SK-N-MC (cell line): ENCODE measurements at regions not wholly inside any gene's neighbourhood (a gene's known extent, or its start where the extent isn't known, plus 50 kb on each side); places are given as distances from the start of the nearest gene placed in this dataset.

Source experiments
- EZH2 ChIP-seq: fragments of 200-600 bp; sonication (generic); IDR thresholded peaks from one replicate; pipeline ENCODE4 v1.6.1; 2017; ENCODE audit warnings: antibody characterized with exemption
- POLR2AphosphoS5 ChIP-seq: IDR thresholded peaks from 2 replicates; pipeline ENCODE4 v1.6.1; 2012; ENCODE audit warnings: mild to moderate bottlenecking, low read depth, low read length, borderline replicate concordance

DNA sequence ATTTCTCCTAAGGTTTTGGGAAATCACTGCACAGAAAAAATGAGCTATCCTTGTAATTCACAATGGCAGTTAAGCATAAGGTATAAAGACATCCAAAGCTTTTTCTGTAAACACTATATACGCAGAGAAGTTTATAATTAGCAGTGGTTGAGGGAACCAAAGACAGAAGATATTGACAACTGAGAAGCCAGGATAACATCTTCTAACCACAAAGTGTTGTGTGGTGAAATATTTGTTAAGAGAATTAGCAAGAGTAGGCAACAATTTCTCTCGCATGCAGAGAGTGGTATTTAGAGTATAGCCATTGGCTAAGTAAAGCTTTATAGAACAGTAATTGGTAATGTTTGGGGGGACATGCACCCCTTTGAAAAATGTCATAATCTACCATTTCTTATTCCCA is 123.7 kb upstream of the USP15 start:
- no peak for TF ChIP-seq POLR2AphosphoS5
- TF ChIP-seq EZH2, result no peak
